SK-N-SH treated with all-trans-retinoic acid at 6 μM for 48 hours (cell line): ENCODE measurements at regions not wholly inside any gene's neighbourhood (a gene's known extent, or its start where the extent isn't known, plus 50 kb on each side); places are given as distances from the start of the nearest gene placed in this dataset.

ENCODE experiments used
- ATAC-seq: fragments of 200-7000 bp; cut with Tn5 transposase; 3 replicates; pipeline ENCODE4 v1.9.1; 2020; ENCODE audit warnings: mild to moderate bottlenecking, moderate library complexity
- ARNTL ChIP-seq: fragments of 450-650 bp; formaldehyde crosslinking; IDR thresholded peaks from 2 replicates; pipeline ENCODE4 v1.5.0; 2020; ENCODE audit warnings: low read depth, mild to moderate bottlenecking, moderate library complexity, borderline replicate concordance
- BACH2 ChIP-seq: fragments of 250-450 bp; sonication (Bioruptor Pico); IDR thresholded peaks from 2 replicates; pipeline ENCODE4 v1.9.0; 2021; ENCODE audit warnings: mild to moderate bottlenecking, borderline replicate concordance
- CSDC2 ChIP-seq: fragments of 250-450 bp; sonication (Bioruptor Pico); IDR thresholded peaks from 2 replicates; pipeline ENCODE4 v1.5.0; 2020; ENCODE audit warnings: mild to moderate bottlenecking, moderate library complexity
- ESRRG ChIP-seq: fragments of 250-450 bp; sonication (Bioruptor Pico); IDR thresholded peaks from 2 replicates; pipeline ENCODE4 v1.6.1; 2021; ENCODE audit warnings: mild to moderate bottlenecking
- GLIS3 ChIP-seq: fragments of 250-450 bp; sonication (Bioruptor Pico); IDR thresholded peaks from 2 replicates; pipeline ENCODE4 v1.5.0; 2020; ENCODE audit warnings: mild to moderate bottlenecking, moderate library complexity
- ISL1 ChIP-seq: fragments of 250-450 bp; sonication (Bioruptor Pico); IDR thresholded peaks from 2 replicates; pipeline ENCODE4 v2.1.2; 2022; ENCODE audit warnings: mild to moderate bottlenecking, moderate library complexity
- OSR1 ChIP-seq: fragments of 250-450 bp; sonication (Bioruptor Pico); IDR thresholded peaks from 2 replicates; pipeline ENCODE4 v1.8.0; 2022; ENCODE audit warnings: moderate library complexity, mild to moderate bottlenecking, inconsistent platforms
- PPARA ChIP-seq: fragments of 250-450 bp; sonication (Bioruptor Pico); IDR thresholded peaks from 2 replicates; pipeline ENCODE4 v1.5.0; 2020; ENCODE audit warnings: mild to moderate bottlenecking, borderline replicate concordance
- RARB ChIP-seq: fragments of 250-450 bp; sonication (Bioruptor Pico); IDR thresholded peaks from 2 replicates; pipeline ENCODE4 v1.8.0; 2021; ENCODE audit warnings: mild to moderate bottlenecking, moderate library complexity
- SNAI2 ChIP-seq: fragments of 250-450 bp; sonication (Bioruptor Pico); IDR thresholded peaks from 2 replicates; pipeline ENCODE4 v1.5.0; 2020; ENCODE audit warnings: mild to moderate bottlenecking, moderate library complexity
- TCF4 ChIP-seq: fragments of 250-450 bp; sonication (Bioruptor Pico); IDR thresholded peaks from 2 replicates; pipeline ENCODE4 v1.8.0; 2021; ENCODE audit warnings: mild to moderate bottlenecking, moderate library complexity, borderline replicate concordance
- TOX ChIP-seq: fragments of 250-450 bp; sonication (Bioruptor Pico); IDR thresholded peaks from 2 replicates; pipeline ENCODE4 v1.8.0; 2021; ENCODE audit warnings: mild to moderate bottlenecking, moderate library complexity, borderline replicate concordance
- ZFP3 ChIP-seq: fragments of 250-450 bp; sonication (Bioruptor Pico); IDR thresholded peaks from 2 replicates; pipeline ENCODE4 v1.5.0; 2020; ENCODE audit warnings: mild to moderate bottlenecking, moderate library complexity
- ZNF565 ChIP-seq: fragments of 450-650 bp; formaldehyde crosslinking; conservative IDR thresholded peaks from 2 replicates; pipeline ENCODE4 v1.5.0; 2020; ENCODE audit warnings: low read depth, mild to moderate bottlenecking, moderate library complexity
- TF ChIP-seq, protein P1 (sequence below): fragments of 250-450 bp; sonication (Bioruptor Pico); IDR thresholded peaks from 2 replicates; pipeline ENCODE4 v1.5.1; 2020; ENCODE audit warnings: low read depth, mild to moderate bottlenecking, moderate library complexity
- TF ChIP-seq, protein P2 (sequence below): fragments of 250-450 bp; sonication (Bioruptor Pico); IDR thresholded peaks from 2 replicates; pipeline ENCODE4 v1.8.0; 2020; ENCODE audit warnings: mild to moderate bottlenecking, moderate library complexity, borderline replicate concordance
- TF ChIP-seq, protein P3 (sequence below): fragments of 250-450 bp; sonication (Bioruptor Pico); IDR thresholded peaks from 2 replicates; pipeline ENCODE4 v1.8.0; 2021; ENCODE audit warnings: low read depth, mild to moderate bottlenecking, moderate library complexity, borderline replicate concordance
- TF ChIP-seq, protein P4 (sequence below): fragments of 250-450 bp; sonication (Bioruptor Pico); IDR thresholded peaks from 2 replicates; pipeline ENCODE4 v1.5.1; 2021; ENCODE audit warnings: mild to moderate bottlenecking, moderate library complexity
- TF ChIP-seq, protein P5 (sequence below): fragments of 250-450 bp; sonication (Bioruptor Pico); IDR thresholded peaks from 2 replicates; pipeline ENCODE4 v1.5.0; 2020; ENCODE audit warnings: mild to moderate bottlenecking, moderate library complexity

DNA sequence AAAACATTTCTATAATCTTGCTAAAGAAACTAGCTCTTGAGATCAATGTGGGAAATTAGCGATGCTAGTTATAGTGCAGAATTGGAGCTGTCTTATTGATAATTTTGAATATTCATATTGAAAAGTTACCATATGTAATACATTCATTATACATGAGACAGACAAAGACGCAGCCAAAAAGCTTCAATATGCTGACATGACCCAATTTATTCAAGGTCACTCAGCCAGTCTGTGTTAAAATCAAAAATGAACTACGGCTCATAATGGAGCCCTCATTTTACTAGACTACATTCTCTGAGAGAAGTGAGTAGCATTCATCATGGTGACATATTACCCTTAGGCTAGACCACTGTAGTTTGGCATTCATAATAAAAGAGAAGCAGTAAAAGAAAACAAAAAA lies 107.3 kb upstream of the GABRG2 start:
- ATAC-seq, result no peak
- TF ChIP-seq, protein P1, sequence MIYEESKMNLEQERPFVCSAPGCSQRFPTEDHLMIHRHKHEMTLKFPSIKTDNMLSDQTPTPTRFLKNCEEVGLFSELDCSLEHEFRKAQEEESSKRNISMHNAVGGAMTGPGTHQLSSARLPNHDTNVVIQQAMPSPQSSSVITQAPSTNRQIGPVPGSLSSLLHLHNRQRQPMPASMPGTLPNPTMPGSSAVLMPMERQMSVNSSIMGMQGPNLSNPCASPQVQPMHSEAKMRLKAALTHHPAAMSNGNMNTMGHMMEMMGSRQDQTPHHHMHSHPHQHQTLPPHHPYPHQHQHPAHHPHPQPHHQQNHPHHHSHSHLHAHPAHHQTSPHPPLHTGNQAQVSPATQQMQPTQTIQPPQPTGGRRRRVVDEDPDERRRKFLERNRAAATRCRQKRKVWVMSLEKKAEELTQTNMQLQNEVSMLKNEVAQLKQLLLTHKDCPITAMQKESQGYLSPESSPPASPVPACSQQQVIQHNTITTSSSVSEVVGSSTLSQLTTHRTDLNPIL, result no peak
- TF ChIP-seq ZFP3 (CRISPR knock-in tag) (no peak), TCF4 (CRISPR knock-in tag) (no peak), BACH2 (CRISPR knock-in tag) (no peak), OSR1 (CRISPR knock-in tag) (no peak)
- TF ChIP-seq, protein P2, sequence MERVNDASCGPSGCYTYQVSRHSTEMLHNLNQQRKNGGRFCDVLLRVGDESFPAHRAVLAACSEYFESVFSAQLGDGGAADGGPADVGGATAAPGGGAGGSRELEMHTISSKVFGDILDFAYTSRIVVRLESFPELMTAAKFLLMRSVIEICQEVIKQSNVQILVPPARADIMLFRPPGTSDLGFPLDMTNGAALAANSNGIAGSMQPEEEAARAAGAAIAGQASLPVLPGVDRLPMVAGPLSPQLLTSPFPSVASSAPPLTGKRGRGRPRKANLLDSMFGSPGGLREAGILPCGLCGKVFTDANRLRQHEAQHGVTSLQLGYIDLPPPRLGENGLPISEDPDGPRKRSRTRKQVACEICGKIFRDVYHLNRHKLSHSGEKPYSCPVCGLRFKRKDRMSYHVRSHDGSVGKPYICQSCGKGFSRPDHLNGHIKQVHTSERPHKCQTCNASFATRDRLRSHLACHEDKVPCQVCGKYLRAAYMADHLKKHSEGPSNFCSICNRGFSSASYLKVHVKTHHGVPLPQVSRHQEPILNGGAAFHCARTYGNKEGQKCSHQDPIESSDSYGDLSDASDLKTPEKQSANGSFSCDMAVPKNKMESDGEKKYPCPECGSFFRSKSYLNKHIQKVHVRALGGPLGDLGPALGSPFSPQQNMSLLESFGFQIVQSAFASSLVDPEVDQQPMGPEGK, result no peak

DNA sequence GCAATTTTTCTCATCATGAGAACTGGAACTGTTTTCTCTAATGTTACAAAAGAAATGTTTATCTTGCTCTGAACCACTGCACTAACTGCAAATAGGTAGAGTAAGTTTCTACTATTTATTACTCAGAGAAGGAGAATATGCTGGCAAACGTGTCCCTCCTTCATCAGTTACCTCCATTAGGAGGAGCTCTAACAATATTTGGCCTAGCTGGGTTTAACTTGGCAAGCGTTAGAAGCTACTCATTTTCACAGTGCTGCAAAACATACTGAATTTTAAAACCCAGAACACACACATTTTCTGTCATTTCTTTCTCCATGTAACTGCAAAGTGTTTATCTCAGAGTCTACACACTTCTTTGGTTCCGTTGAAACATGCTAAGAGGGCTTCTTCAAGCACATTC lies 101.0 kb upstream of the GABRG2 start:
- TF ChIP-seq, protein P3, sequence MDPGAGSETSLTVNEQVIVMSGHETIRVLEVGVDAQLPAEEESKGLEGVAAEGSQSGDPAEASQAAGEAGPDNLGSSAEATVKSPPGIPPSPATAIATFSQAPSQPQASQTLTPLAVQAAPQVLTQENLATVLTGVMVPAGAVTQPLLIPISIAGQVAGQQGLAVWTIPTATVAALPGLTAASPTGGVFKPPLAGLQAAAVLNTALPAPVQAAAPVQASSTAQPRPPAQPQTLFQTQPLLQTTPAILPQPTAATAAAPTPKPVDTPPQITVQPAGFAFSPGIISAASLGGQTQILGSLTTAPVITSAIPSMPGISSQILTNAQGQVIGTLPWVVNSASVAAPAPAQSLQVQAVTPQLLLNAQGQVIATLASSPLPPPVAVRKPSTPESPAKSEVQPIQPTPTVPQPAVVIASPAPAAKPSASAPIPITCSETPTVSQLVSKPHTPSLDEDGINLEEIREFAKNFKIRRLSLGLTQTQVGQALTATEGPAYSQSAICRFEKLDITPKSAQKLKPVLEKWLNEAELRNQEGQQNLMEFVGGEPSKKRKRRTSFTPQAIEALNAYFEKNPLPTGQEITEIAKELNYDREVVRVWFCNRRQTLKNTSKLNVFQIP (CRISPR knock-in tag), result no peak
- ATAC-seq, result peak; percentile 40; the same call in 1 of the 3 replicates

DNA sequence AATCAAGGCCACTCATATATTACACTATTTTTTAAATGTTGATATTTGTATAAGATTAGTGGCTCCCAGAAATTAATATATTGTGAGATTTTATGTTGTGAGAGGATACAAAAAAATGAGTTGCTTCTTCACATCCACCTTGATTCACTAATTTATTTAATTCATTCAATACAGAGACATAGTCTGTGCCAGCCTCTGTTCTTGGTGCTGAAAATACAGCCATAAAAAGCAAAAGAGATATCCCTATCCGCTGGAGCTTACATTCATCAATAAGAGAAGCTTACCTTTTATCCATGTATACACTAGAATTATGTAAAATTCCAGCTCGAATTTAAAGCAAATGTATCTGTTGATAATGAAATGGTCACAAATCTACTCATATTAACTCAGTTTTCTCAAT lies 92.2 kb upstream of the GABRG2 start:
- TF ChIP-seq, protein P3 (CRISPR knock-in tag), result no peak
- TF ChIP-seq, protein P1, result no peak
- TF ChIP-seq ISL1 (no peak), PPARA (CRISPR knock-in tag) (no peak), ARNTL (CRISPR knock-in tag) (no peak), OSR1 (CRISPR knock-in tag) (no peak), ESRRG (CRISPR knock-in tag) (no peak), CSDC2 (CRISPR knock-in tag) (no peak), ZFP3 (CRISPR knock-in tag) (no peak), ZNF565 (CRISPR knock-in tag) (no peak), SNAI2 (no peak), GLIS3 (CRISPR knock-in tag) (no peak), TOX (no peak), TCF4 (CRISPR knock-in tag) (no peak), RARB (CRISPR knock-in tag) (no peak)
- TF ChIP-seq, protein P4, sequence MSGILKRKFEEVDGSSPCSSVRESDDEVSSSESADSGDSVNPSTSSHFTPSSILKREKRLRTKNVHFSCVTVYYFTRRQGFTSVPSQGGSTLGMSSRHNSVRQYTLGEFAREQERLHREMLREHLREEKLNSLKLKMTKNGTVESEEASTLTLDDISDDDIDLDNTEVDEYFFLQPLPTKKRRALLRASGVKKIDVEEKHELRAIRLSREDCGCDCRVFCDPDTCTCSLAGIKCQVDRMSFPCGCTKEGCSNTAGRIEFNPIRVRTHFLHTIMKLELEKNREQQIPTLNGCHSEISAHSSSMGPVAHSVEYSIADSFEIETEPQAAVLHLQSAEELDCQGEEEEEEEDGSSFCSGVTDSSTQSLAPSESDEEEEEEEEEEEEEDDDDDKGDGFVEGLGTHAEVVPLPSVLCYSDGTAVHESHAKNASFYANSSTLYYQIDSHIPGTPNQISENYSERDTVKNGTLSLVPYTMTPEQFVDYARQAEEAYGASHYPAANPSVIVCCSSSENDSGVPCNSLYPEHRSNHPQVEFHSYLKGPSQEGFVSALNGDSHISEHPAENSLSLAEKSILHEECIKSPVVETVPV (CRISPR knock-in tag), result no peak
- TF ChIP-seq, protein P5, sequence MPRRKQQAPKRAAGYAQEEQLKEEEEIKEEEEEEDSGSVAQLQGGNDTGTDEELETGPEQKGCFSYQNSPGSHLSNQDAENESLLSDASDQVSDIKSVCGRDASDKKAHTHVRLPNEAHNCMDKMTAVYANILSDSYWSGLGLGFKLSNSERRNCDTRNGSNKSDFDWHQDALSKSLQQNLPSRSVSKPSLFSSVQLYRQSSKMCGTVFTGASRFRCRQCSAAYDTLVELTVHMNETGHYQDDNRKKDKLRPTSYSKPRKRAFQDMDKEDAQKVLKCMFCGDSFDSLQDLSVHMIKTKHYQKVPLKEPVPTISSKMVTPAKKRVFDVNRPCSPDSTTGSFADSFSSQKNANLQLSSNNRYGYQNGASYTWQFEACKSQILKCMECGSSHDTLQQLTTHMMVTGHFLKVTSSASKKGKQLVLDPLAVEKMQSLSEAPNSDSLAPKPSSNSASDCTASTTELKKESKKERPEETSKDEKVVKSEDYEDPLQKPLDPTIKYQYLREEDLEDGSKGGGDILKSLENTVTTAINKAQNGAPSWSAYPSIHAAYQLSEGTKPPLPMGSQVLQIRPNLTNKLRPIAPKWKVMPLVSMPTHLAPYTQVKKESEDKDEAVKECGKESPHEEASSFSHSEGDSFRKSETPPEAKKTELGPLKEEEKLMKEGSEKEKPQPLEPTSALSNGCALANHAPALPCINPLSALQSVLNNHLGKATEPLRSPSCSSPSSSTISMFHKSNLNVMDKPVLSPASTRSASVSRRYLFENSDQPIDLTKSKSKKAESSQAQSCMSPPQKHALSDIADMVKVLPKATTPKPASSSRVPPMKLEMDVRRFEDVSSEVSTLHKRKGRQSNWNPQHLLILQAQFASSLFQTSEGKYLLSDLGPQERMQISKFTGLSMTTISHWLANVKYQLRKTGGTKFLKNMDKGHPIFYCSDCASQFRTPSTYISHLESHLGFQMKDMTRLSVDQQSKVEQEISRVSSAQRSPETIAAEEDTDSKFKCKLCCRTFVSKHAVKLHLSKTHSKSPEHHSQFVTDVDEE (CRISPR knock-in tag), result no peak
- ATAC-seq, result no peak
